Mucosa of gallbladder (tissue), 1 donor: ENCODE measurements at regions not wholly inside any gene's neighbourhood (a gene's known extent, or its start where the extent isn't known, plus 50 kb on each side); places are given as distances from the start of the nearest gene placed in this dataset.
"Not testable (repeated sequence)": the region's sequence is repeated elsewhere in the genome, so short reads cannot be mapped to it uniquely, and the experiment has no call there.

Experiments used
- DNase-seq: peaks from one replicate; pipeline ENCODE4 v3.0.0-alpha.2; 2020; ENCODE audit warnings: low spot score
- donor health status: DM: no; HTN: no; CAD: no.

DNA sequence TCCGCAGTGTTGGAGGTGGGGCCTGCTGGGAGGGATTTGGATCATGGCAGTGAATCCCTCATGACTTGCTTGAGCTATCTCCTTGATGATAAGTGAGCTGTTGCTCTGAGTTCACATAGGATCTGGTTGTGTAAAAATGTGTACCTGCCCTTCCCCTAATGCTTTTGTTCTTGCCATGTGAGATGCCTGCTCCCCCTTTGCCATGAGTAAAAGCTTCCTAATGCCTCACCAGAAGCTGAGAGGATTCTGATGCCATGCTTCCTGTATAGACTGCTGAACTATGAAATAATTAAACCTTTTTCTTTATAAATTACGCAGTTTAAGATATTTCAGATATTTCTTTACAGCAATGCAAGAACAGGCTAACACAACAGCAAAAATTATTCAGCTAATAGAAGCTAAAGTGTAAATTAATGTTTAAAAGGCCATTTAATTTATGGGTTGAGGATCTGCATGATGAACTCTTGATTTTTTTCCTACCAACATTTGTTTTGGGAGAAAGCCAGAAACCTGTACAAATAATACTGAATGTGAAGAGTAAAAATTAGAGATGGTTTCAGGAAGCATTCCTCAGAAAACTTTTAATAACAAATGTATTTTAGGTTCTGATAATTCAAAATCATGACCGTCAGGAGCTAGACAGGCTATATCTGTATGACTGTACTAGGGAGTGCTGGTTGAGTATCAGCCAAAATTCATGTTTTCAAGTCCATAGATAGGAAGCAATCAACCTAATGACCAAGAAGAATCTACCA lies 177.5 kb upstream of the GRIA4 start:
- no peak for DNase-seq

DNA sequence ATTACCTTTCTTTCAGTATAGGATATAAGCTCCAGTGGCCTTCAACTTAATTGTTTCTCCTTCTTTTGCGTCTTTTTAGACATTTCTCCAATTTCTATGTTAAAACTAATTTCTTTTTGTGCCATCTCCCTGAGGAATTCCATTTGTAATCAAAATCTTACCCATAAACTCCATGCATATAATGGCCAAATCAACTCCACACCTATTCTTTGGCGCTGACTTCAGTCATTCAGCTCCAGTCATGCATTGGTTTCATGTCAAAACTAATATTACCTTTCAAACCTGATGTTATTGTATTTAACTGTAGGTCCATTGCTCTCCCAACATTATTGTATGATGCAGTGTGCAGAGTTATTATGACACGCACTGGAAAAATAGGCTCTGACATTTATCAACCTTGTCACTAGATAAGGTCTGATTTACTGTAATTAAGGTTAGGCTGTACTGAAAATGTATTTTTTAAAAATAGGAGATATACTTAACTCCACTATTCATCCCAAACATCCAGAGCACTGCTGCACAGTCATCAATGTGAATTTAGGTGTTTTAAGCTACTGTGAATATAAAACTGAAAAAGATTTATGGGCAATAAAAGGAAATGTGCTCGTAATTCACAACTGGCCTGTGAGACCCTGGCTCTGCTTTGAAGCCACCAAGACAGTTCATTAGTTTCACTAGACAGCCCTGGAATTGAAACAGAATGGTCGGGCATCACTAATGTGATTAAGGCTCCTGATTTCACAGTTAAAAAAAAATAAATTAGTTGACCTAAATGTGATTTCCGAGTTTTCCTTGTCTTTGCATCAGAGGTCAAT lies 180.6 kb upstream of the GRIA4 start:
- no peak for DNase-seq

- no peak for DNase-seq
Measured at GRCh38 chr11:105407101-105407500, 202.8 kb upstream of the GRIA4 start.

GRCh38 chr11:105401269-105401809 lies 208.5 kb upstream of the GRIA4 start:
- no peak for DNase-seq

GRCh38 chr11:105399511-105399910 lies 210.4 kb upstream of the GRIA4 start:
- DNase-seq = no peak

DNA sequence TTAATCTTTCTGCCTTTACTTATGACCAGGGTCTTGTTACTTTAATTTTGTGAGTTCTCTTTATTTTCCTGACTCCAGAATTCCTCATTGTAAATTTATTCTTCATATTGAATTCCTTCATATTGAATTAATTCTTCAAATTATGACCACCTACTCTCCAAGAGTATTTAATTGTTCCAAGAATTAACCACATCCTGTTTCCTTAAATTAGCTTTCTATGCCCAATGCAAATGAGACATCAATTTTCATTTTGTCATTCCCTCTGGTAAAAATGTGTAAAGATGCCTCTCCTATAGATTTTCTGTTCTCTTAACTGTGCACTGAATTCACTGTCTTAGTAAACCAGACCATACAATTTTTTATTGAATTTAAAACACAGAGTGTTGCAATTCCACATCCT lies 211.2 kb upstream of the GRIA4 start:
- DNase-seq = no peak

- no peak for DNase-seq
Measured at GRCh38 chr11:105393326-105393725, 216.5 kb upstream of the GRIA4 start.

DNA sequence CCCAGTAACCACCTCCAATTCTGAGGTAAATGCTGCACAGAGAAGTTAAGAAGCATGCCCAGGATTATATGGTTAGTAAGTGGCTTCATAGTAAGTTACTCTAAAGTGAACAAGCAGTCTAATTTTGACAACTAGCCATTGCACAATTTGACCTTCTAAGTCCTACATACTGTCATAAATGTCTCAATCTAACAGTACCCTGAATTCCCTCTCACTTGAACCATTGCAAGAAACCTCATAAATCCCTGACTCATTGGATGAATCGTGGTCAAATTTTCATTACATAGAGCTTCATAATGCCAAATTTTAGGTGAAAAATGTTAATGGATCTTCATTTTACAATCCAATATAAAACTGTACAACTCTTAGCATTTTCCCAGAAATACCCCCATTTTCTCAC lies 217.3 kb upstream of the GRIA4 start:
- DNase-seq = no peak

GRCh38 chr11:105389952-105390351 lies 219.9 kb upstream of the GRIA4 start:
- no peak for DNase-seq

- no peak for DNase-seq
Measured at GRCh38 chr11:105388006-105388405, 221.9 kb upstream of the GRIA4 start.

- no peak for DNase-seq
Measured at GRCh38 chr11:105381941-105382340, 227.9 kb upstream of the GRIA4 start.

GRCh38 chr11:105377870-105378269 lies 232.0 kb upstream of the GRIA4 start:
- DNase-seq = no peak

GRCh38 chr11:105372206-105372605 lies 232.6 kb upstream of the CARD18 start:
- no peak for DNase-seq

DNA sequence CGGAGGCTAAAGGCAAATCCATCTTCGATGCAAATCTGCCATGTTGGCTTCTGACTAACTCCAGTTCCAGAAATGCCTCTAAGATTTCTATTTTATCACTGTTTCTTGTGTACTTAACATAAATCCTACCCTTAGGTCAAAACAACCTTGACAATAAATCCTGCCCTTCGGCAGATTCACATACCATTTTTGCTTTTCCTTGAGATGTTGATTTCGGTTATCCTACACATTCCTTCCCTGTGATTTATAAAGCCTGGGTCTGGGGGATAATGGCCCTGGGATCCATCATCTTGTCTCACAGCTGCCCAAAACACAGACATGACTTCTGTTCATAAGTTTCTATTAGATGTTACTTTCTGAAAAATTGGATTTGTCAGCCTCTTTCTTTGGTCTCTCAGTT lies 231.7 kb upstream of the CARD18 start:
- DNase-seq = no peak

- DNase-seq = no peak
Measured at GRCh38 chr11:105368711-105369110, 229.1 kb upstream of the CARD18 start.

DNA sequence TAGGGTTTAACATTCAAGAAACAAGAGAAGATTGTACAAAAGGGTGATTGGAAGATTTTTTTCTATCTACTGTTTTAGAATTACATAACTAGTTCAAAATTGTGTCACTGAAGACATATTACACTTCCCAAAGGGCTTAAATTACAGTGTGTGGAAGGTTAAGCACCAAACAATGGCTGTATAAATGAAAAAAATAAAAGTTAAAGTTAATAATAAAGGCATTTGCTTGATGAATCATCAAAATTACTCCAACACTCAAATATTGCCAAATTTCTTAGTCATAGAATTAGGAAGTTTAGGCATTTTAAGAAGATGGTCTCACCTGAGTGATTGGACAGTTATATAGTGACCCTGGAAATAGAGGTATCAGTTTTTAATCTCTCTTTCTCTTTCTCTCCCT lies 227.6 kb upstream of the CARD18 start:
- no peak for DNase-seq

DNA sequence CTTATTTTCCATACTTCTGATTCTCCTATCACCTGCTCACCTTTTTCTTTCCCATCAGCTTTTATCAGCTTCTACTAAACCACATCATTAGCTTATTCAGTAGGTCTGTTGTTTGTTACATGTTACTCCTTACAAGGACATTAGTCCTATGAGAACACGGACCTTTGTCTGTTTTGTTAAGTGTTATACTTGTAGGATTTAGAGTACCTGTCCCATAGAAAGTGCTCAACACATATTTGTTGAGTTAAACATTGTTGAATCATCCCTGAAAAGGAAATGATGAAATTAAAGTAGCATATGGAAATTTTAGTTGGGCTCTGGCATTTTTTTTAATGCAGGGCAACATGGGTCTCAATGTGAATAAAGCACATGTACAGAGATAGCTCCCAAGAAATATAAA lies 222.1 kb upstream of the CARD18 start:
- no peak for DNase-seq

DNA sequence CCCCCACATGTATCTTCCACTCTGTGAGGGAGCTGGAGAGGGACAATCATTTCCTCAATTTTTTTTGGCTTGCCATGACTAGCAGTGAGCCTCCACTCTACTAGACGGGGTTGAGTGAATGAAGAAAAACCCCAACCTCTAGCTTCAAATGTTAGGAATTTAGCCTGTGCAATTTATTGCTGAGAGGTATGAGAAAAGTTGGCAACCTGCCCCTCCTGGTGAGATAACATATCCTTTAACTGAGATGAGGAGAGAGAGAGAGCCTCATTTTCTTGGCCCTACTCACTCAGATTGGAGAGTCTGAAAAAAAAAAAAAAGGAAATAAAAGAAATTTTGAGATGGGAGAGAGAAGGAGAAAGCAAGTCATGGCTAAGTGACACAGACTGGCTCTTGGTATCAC lies 218.2 kb upstream of the CARD18 start:
- no peak for DNase-seq

DNA sequence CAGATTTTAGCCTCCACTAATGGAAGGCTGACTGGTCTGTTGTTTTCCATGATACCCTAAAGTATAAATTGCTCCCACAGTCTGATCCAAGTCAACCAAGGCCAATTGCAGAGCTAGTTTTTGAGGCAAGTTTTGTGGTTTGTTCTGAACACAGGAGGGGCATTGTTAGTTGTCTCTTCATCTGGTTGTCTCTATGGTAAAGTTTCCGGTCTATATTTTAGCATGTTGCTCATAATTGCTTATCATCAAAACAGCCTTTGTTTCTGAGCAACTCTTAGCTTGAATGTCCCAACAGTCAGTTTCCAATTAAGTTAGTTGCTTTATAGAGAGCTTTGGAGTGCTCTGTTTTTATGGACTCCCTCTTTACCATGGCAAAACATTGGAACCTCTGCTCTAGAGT lies 217.6 kb upstream of the CARD18 start:
- DNase-seq = no peak

DNA sequence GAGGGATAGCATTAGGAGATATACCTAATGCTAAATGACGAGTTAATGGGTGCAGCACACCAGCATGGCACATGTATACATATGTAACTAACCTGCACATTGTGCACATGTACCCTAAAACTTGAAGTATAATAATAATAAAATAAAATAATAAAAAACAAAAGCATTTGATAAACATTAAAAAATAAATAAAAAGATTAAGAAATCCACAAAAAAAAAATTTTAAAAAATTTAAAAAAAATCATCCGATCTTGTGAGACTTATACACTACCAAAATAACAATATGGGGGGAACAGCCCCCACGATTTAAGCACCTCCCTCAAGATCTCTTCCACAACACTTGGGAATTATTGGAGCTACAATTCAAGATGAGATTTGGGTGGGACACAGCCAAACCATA lies 210.3 kb upstream of the CARD18 start:
- DNase-seq = not testable (repeated sequence)

DNA sequence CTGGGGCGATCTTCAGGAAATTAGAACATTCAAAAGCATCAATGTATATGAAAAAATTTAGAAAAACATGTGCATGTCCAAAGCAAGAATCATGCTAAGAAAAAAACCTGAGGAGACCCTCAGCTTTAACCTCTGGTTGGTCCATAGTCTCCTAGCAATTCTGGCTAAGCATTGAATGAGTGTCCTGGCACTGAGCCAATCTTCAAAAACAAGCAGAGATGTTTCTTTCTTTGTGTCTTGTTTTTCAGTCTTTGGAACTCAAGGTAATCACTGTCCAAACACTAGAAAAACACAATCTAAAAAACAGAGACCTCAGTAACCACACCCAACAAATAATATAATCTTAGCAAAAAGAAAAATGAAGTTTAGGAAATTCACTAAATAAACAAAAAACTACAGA lies 205.4 kb upstream of the CARD18 start:
- DNase-seq = no peak

DNA sequence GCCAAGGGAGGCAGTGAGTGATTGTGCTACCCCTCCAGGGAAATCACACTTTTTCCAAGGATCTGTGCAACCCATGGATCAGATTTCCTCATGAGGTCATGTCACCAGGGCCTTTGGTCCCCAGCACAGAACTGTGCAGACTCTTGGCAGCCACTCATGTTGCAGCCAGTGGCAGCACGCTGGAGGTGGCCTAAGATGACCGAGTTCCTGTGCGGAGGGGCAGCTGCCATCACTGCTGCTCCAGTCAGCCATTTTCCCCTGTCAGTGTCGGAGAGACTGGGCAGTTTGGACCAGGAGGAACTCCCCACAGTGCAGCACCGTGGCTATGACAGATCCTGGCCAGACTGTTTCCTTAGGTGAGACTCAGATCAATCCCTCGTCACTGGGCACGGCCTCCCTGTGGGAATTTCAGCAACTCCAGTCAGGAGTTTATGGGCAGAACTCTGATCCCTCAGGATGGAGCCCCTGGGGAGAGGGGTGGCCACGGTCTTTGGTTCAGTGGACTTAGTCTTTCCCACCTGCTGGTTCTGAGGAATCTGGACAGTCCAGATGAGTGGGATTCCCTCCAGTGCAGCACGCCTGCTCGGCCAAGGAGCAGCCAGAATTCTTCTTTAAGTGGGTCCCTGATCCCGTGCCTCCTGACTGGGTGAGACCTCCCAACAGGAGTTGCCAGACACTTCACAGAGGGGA lies 194.6 kb upstream of the CARD18 start:
- DNase-seq = no peak

DNA sequence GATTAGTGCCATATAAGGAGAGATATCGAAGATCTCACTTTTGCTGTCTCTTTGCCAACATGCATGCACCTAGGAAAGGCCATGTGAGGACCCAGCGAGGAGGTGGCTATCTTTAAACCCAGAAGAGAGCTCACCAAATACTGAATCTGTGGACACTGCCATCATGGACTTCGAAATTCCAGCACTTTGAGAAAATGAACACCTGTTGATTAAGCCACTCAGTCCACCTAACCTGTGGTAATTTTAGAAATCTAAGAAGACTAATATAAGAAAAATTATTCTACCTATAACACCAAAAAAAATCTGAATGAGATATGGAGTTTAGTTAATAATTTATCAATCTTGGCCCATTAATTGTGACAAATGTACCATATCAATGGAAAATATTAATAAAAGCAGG lies 193.6 kb upstream of the CARD18 start:
- DNase-seq = no peak
